SK-N-SH (cell line): ENCODE measurements at regions not wholly inside any gene's neighbourhood (a gene's known extent, or its start where the extent isn't known, plus 50 kb on each side); places are given as distances from the start of the nearest gene placed in this dataset.

Source experiments
- CTCF ChIA-PET: fragments of 300-600, 350-600 bp; formaldehyde crosslinking; extraction: SDS; loops from one replicate; lab custom pipeline; 2021; lab: Yijun Ruan, JAX
- POLR2A ChIA-PET: fragments of 350-600 bp; sonication (Branson Sonifier 250); formaldehyde crosslinking; extraction: SDS; loops from one replicate; lab custom pipeline; 2020; ENCODE audit warnings: antibody characterized with exemption, inconsistent platforms; lab: Yijun Ruan, JAX
- DNase-seq: peaks from one replicate; pipeline ENCODE4 v3.0.0; 2012
- H2AFZ ChIP-seq: fragments of 200-600 bp; sonication (generic); 2 replicates; pipeline ENCODE4 v1.8.1; 2016; ENCODE audit warnings: antibody characterized with exemption, mild to moderate bottlenecking, low read depth
- H3F3A ChIP-seq: fragments of 200-600 bp; sonication (generic); replicated peaks from 2 replicates; pipeline ENCODE3; 2016; ENCODE audit warnings: antibody characterized with exemption, mild to moderate bottlenecking; ENCODE audit not compliant: insufficient read depth
- H3K27ac ChIP-seq, 2 experiments: fragments of 200-500 bp in 1 of 2; fragments of 200-600 bp in 1 of 2; sonication (Bioruptor generic) in 1 of 2; sonication (generic), shearing (Covaris generic) in 1 of 2; 2 replicates each; pipeline versions ENCODE4 v1.5.1 to v1.6.1; 2014 to 2016; ENCODE audit warnings: low read depth in 2 of 2, inconsistent platforms in 1 of 2, low read length in 1 of 2, mild to moderate bottlenecking in 1 of 2, mixed read lengths in 1 of 2
- H3K27me3 ChIP-seq: fragments of 200-600 bp; sonication (generic), shearing (Covaris generic); 2 replicates; pipeline ENCODE4 v1.6.1; 2016; ENCODE audit warnings: mixed run types; ENCODE audit not compliant: insufficient read depth
- H3K36me3 ChIP-seq, 2 experiments: fragments of 200-500 bp in 1 of 2; fragments of 200-600 bp in 1 of 2; sonication (Bioruptor generic) in 1 of 2; sonication (generic) in 1 of 2; replicated peaks in 1 of 2; 2 replicates each; pipeline versions ENCODE3 to v1.5.1; 2014 to 2016; ENCODE audit warnings: low read length in 1 of 2, mild to moderate bottlenecking in 1 of 2; ENCODE audit not compliant: insufficient read depth in 2 of 2, control insufficient read depth in 1 of 2
- H3K4me1 ChIP-seq, 2 experiments: fragments of 200-500 bp in 1 of 2; fragments of 200-600 bp in 1 of 2; sonication (Bioruptor generic) in 1 of 2; sonication (generic), shearing (Covaris generic) in 1 of 2; 2 replicates each; pipeline versions ENCODE4 v1.5.1 to v1.6.1; 2014 to 2016; ENCODE audit warnings: low read depth in 1 of 2, low read length in 1 of 2, mixed run types in 1 of 2; ENCODE audit not compliant: insufficient read depth in 2 of 2, control insufficient read depth in 1 of 2
- H3K4me2 ChIP-seq: fragments of 200-600 bp; sonication (generic), shearing (Covaris generic); 2 replicates; pipeline ENCODE4 v1.6.1; 2017; ENCODE audit warnings: mixed run types
- H3K4me3 ChIP-seq, 2 experiments: fragments of 200-500 bp in 1 of 2; fragments of 200-600 bp in 1 of 2; sonication (Bioruptor generic) in 1 of 2; sonication (generic), shearing (Covaris generic) in 1 of 2; 2 replicates each; pipeline versions ENCODE4 v1.5.1 to v1.8.1; 2014 to 2016; ENCODE audit warnings: low read depth in 2 of 2, inconsistent platforms in 1 of 2, low read length in 1 of 2, mild to moderate bottlenecking in 1 of 2, mixed read lengths in 1 of 2, moderate library complexity in 1 of 2
- H3K79me2 ChIP-seq: fragments of 200-600 bp; sonication (generic); 2 replicates; pipeline ENCODE4 v1.8.1; 2017; ENCODE audit warnings: mild to moderate bottlenecking; ENCODE audit not compliant: insufficient read depth
- H3K9ac ChIP-seq: fragments of 200-600 bp; sonication (generic); 2 replicates; pipeline ENCODE4 v1.6.1; 2017; ENCODE audit warnings: mixed run types
- H3K9me2 ChIP-seq: fragments of 200-600 bp; sonication (generic); 2 replicates; pipeline ENCODE4 v1.6.1; 2017; ENCODE audit warnings: mixed run types
- H3K9me3 ChIP-seq: fragments of 200-600 bp; sonication (generic); 2 replicates; pipeline ENCODE4 v1.6.1; 2017; ENCODE audit warnings: mixed run types, mild to moderate bottlenecking, moderate library complexity
- H4K20me1 ChIP-seq: fragments of 200-600 bp; sonication (generic); 2 replicates; pipeline ENCODE4 v1.6.1; 2017; ENCODE audit warnings: mild to moderate bottlenecking, mixed run types; ENCODE audit not compliant: insufficient read depth
- EP300 ChIP-seq, 2 experiments: IDR thresholded peaks; 2 replicates each; pipeline versions ENCODE4 v1.4.0 to v1.6.1; 2012; ENCODE audit warnings: borderline replicate concordance in 1 of 2, low read depth in 1 of 2, low read length in 1 of 2
- EZH2phosphoT487 ChIP-seq: fragments of 200-600 bp; sonication (generic); IDR thresholded peaks from 2 replicates; pipeline ENCODE4 v1.6.1; 2017; ENCODE audit warnings: low read depth, mixed run types, mild to moderate bottlenecking, antibody characterized with exemption, moderate library complexity, borderline replicate concordance
- FOXJ3 ChIP-seq: sonication (generic); formaldehyde crosslinking; IDR thresholded peaks from 2 replicates; pipeline ENCODE4 v1.5.1; 2020; ENCODE audit warnings: mild to moderate bottlenecking, missing genetic modification reagents
- FOXM1 ChIP-seq: IDR thresholded peaks from 2 replicates; pipeline ENCODE4 v1.4.0; 2012; ENCODE audit warnings: low read depth, mild to moderate bottlenecking
- GATA2 ChIP-seq: sonication (generic); formaldehyde crosslinking; IDR thresholded peaks from 2 replicates; pipeline ENCODE4 v1.5.0; 2020; ENCODE audit warnings: mild to moderate bottlenecking, missing genetic modification reagents
- RXRA ChIP-seq: IDR thresholded peaks from 2 replicates; pipeline ENCODE4 v1.4.0; 2012; ENCODE audit warnings: low read depth, mild to moderate bottlenecking, borderline replicate concordance
- SIN3A ChIP-seq: IDR thresholded peaks from 2 replicates; pipeline ENCODE4 v1.6.1; 2012; ENCODE audit warnings: low read depth, mild to moderate bottlenecking, low read length, moderate library complexity, borderline replicate concordance
- SMC3 ChIP-seq: IDR thresholded peaks from 2 replicates; pipeline ENCODE4 v1.6.1; 2012; ENCODE audit warnings: low read depth, low read length, improper control_type of control experiment
- YY1 ChIP-seq: IDR thresholded peaks from 2 replicates; pipeline ENCODE4 v1.4.0; 2012; ENCODE audit warnings: low read depth, mild to moderate bottlenecking
- TF ChIP-seq, protein P1 (sequence below): IDR thresholded peaks from 2 replicates; pipeline ENCODE4 v1.4.0; 2012; ENCODE audit warnings: low read depth, borderline replicate concordance
- TF ChIP-seq, protein P2 (sequence below): IDR thresholded peaks from 2 replicates; pipeline ENCODE4 v1.4.0; 2012; ENCODE audit warnings: low read depth
- TF ChIP-seq, protein P3 (sequence below): fragments of 150-350 bp; IDR thresholded peaks from 2 replicates; pipeline ENCODE4 v1.6.1; 2017; ENCODE audit warnings: antibody characterized with exemption, low read length, low read depth, borderline replicate concordance
- TF ChIP-seq, protein P4 (sequence below): fragments of 150-350 bp; IDR thresholded peaks from 2 replicates; pipeline ENCODE4 v1.6.1; 2016; ENCODE audit warnings: mild to moderate bottlenecking, low read depth, low read length
- TF ChIP-seq, protein P5 (sequence below): IDR thresholded peaks from 2 replicates; pipeline ENCODE4; 2012

GRCh38 chr6:74100719-74101287, 404.8 kb downstream of the CD109 start:
- H3K4me1 ChIP-seq: no peaks in the 10 kb centered on the region
- ChIA-PET CTCF (interaction anchor here (0.8 kb wide), 1 partner anchor 9 kb away, joined by 5 read pairs; no protein-coding TSS in a partner anchor), POLR2A (no interaction called here)
- no peak overlapping the region for H3K4me2 ChIP-seq
- no peak overlapping the region for H3K4me3 ChIP-seq
- TF ChIP-seq GATA2 (CRISPR knock-in tag) (no peak), YY1 (no peak)
- TF ChIP-seq, protein P1, sequence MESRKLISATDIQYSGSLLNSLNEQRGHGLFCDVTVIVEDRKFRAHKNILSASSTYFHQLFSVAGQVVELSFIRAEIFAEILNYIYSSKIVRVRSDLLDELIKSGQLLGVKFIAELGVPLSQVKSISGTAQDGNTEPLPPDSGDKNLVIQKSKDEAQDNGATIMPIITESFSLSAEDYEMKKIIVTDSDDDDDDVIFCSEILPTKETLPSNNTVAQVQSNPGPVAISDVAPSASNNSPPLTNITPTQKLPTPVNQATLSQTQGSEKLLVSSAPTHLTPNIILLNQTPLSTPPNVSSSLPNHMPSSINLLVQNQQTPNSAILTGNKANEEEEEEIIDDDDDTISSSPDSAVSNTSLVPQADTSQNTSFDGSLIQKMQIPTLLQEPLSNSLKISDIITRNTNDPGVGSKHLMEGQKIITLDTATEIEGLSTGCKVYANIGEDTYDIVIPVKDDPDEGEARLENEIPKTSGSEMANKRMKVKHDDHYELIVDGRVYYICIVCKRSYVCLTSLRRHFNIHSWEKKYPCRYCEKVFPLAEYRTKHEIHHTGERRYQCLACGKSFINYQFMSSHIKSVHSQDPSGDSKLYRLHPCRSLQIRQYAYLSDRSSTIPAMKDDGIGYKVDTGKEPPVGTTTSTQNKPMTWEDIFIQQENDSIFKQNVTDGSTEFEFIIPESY: no peak
- H3K9me3 ChIP-seq: no peaks in the 10 kb centered on the region
- H3K27ac ChIP-seq: no peak overlapping the region
- H3K9me2 ChIP-seq: no peaks in the 10 kb centered on the region
- no peaks in the 10 kb centered on the region for H3K79me2 ChIP-seq
- no peaks in the 10 kb centered on the region for H3K36me3 ChIP-seq
- H4K20me1 ChIP-seq: no peaks in the 10 kb centered on the region
- H2AFZ ChIP-seq: no peak overlapping the region
- no peaks in the 10 kb centered on the region; the same call in 1 of the 2 replicates for H3K27me3 ChIP-seq
- H3K9ac ChIP-seq: no peak overlapping the region
- H3F3A ChIP-seq: no peaks in the 10 kb centered on the region
- no peak for DNase-seq

DNA sequence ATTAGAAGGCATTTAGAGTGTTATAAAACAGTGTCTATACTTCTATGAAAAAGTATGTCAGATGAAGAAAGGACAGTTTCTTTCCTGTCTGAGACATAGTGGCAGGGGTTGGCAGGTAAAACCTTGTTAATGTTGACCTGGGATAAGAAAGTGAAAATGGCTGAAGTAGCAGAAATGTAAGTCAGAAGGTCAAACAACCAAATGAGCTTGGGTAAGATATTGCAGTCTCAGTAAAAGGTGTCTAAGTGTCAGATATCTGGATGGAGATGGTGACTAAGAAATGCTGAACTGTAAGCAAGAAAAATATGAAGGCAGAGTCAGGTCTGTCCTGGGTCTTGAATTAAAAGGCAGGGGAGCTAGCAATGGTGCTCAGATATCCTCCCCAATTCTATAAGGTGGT, 400.3 kb downstream of the CD109 start:
- Histone ChIP-seq H3K9me2 (no peaks in the 10 kb centered on the region), H3K4me1 (no peaks in the 10 kb centered on the region), H3K27ac (no peak overlapping the region), H2AFZ (no peak overlapping the region), H3K4me3 (no peak overlapping the region), H3K9ac (no peak overlapping the region), H3K9me3 (no peaks in the 10 kb centered on the region), H3K27me3 (no peaks in the 10 kb centered on the region), H3K4me2 (no peak overlapping the region), H4K20me1 (no peaks in the 10 kb centered on the region), H3K79me2 (no peaks in the 10 kb centered on the region), H3F3A (no peaks in the 10 kb centered on the region), H3K36me3 (no peaks in the 10 kb centered on the region)
- POLR2A ChIA-PET: no interaction called here
- DNase-seq: no peak
- TF ChIP-seq SIN3A: no peak
- no peak for TF ChIP-seq EP300 (IDR thresholded peaks at IDR 0.05; ENCODE audit: borderline replicate concordance in 1 of 2, low read depth in 1 of 2, low read length in 1 of 2)
- no peak for TF ChIP-seq FOXM1
- TF ChIP-seq, protein P2, sequence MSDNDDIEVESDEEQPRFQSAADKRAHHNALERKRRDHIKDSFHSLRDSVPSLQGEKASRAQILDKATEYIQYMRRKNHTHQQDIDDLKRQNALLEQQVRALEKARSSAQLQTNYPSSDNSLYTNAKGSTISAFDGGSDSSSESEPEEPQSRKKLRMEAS: no peak
- TF ChIP-seq EZH2phosphoT487: no peak
- no peak for TF ChIP-seq FOXJ3
- TF ChIP-seq, protein P3, sequence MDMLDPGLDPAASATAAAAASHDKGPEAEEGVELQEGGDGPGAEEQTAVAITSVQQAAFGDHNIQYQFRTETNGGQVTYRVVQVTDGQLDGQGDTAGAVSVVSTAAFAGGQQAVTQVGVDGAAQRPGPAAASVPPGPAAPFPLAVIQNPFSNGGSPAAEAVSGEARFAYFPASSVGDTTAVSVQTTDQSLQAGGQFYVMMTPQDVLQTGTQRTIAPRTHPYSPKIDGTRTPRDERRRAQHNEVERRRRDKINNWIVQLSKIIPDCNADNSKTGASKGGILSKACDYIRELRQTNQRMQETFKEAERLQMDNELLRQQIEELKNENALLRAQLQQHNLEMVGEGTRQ: no peak
- TF ChIP-seq, protein P4, sequence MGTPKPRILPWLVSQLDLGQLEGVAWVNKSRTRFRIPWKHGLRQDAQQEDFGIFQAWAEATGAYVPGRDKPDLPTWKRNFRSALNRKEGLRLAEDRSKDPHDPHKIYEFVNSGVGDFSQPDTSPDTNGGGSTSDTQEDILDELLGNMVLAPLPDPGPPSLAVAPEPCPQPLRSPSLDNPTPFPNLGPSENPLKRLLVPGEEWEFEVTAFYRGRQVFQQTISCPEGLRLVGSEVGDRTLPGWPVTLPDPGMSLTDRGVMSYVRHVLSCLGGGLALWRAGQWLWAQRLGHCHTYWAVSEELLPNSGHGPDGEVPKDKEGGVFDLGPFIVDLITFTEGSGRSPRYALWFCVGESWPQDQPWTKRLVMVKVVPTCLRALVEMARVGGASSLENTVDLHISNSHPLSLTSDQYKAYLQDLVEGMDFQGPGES: no peak
- no peak for TF ChIP-seq RXRA
- TF ChIP-seq SMC3: no peak
- TF ChIP-seq, protein P5, sequence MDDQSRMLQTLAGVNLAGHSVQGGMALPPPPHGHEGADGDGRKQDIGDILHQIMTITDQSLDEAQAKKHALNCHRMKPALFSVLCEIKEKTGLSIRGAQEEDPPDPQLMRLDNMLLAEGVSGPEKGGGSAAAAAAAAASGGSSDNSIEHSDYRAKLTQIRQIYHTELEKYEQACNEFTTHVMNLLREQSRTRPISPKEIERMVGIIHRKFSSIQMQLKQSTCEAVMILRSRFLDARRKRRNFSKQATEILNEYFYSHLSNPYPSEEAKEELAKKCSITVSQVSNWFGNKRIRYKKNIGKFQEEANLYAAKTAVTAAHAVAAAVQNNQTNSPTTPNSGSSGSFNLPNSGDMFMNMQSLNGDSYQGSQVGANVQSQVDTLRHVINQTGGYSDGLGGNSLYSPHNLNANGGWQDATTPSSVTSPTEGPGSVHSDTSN: no peak
- CTCF ChIA-PET: interaction anchor here (1.4 kb wide), 1 partner anchor 1112 kb away, joined by 6 read pairs; no protein-coding TSS in a partner anchor
